ENCODE measurements at regions not wholly inside any gene's neighbourhood (a gene's known extent, or its start where the extent isn't known, plus 50 kb on each side); places are given as distances from the start of the nearest gene placed in this dataset.

DNA sequence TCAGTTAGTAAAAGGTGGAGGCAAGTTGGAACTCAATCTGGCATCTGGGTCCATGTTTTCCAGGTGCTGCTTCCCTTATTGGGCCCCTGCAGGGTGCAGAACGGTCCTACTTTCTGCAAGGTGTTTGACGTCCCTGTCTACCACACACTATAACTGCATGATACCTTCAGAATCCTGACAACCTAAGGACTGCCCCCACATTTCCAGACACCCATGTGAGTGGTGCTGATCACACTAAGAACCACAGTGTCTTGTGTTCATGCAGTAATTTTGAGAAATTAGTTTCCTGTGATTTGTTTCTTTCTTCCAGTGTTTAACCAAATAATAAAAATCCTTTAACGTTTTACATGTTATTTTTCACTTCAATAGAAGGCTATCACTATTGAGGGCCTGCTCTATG, 121.1 kb upstream of the MDM1 start:
- no peak for DNase-seq (ENCODE audit: low read depth)
- TF ChIP-seq, protein P1, sequence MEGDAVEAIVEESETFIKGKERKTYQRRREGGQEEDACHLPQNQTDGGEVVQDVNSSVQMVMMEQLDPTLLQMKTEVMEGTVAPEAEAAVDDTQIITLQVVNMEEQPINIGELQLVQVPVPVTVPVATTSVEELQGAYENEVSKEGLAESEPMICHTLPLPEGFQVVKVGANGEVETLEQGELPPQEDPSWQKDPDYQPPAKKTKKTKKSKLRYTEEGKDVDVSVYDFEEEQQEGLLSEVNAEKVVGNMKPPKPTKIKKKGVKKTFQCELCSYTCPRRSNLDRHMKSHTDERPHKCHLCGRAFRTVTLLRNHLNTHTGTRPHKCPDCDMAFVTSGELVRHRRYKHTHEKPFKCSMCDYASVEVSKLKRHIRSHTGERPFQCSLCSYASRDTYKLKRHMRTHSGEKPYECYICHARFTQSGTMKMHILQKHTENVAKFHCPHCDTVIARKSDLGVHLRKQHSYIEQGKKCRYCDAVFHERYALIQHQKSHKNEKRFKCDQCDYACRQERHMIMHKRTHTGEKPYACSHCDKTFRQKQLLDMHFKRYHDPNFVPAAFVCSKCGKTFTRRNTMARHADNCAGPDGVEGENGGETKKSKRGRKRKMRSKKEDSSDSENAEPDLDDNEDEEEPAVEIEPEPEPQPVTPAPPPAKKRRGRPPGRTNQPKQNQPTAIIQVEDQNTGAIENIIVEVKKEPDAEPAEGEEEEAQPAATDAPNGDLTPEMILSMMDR (IDR thresholded peaks at IDR 0.05; ENCODE audit: insufficient read depth, low read depth, low read length), result no peak
- CTCF ChIA-PET, result no interaction called here
- Histone ChIP-seq H3K4me3 (ENCODE audit: low read depth, low read length) (no peak overlapping the region), H3K27me3 (ENCODE audit: control insufficient read depth, insufficient read depth, low read length) (no peaks in the 10 kb centered on the region), H3K36me3 (ENCODE audit: control insufficient read depth, insufficient read depth, low read length) (no peaks in the 10 kb centered on the region)
- POLR2A ChIA-PET, result no interaction called here

DNA sequence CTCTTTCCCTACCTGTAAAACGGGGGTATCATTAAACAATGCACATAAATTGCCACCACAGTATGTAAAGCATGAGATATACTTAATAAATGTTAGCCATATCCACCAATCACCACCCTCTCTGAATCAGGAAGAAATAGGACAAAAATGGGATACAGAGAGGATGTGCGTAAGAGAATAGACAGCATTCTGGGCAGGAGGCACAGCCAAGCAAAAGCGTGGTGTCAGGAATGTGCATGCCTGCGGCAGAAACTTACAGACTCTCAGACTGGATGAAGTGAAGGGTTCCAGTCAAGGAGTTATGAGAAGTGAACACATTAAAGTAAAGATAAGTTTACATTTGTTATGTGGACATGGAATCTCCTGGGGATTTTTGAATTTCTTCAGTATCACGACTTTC, 121.7 kb upstream of the MDM1 start:
- no peaks in the 10 kb centered on the region for H3K36me3 ChIP-seq (ENCODE audit: control insufficient read depth, insufficient read depth, low read length)
- TF ChIP-seq, protein P1 (IDR thresholded peaks at IDR 0.05; ENCODE audit: insufficient read depth, low read depth, low read length), result no peak
- POLR2A ChIA-PET, result no interaction called here
- CTCF ChIA-PET, result no interaction called here
- no peak overlapping the region for H3K4me3 ChIP-seq (ENCODE audit: low read depth, low read length)
- DNase-seq (ENCODE audit: low read depth), result no peak
- no peaks in the 10 kb centered on the region for H3K27me3 ChIP-seq (ENCODE audit: control insufficient read depth, insufficient read depth, low read length)

DNA sequence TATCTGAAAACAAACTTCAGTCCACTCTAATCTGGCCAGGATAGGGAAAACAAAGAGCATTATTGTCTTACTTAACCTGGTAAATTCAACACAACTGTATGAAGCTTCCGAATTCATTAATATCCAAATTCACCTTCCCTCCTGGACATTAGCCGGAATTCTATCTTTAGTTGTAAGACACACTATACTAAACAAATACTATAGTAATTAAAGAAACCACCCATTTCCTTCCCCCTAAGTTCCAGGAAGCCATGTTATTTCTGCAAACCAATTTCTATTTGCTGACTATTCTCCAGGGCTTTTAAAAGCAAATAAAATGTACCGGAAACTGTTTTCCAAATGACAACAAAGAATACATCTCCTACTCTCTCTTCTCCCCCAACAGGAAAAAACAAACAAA, 122.7 kb upstream of the MDM1 start:
- TF ChIP-seq, protein P1 (IDR thresholded peaks at IDR 0.05; ENCODE audit: insufficient read depth, low read depth, low read length), result no peak
- ChIA-PET CTCF (no interaction called here), POLR2A (no interaction called here)
- no peak for DNase-seq (ENCODE audit: low read depth)
- H3K4me3 ChIP-seq (ENCODE audit: low read depth, low read length), result no peak overlapping the region
- no peaks in the 10 kb centered on the region for H3K36me3 ChIP-seq (ENCODE audit: control insufficient read depth, insufficient read depth, low read length)
- H3K27me3 ChIP-seq (ENCODE audit: control insufficient read depth, insufficient read depth, low read length), result no peaks in the 10 kb centered on the region

DNA sequence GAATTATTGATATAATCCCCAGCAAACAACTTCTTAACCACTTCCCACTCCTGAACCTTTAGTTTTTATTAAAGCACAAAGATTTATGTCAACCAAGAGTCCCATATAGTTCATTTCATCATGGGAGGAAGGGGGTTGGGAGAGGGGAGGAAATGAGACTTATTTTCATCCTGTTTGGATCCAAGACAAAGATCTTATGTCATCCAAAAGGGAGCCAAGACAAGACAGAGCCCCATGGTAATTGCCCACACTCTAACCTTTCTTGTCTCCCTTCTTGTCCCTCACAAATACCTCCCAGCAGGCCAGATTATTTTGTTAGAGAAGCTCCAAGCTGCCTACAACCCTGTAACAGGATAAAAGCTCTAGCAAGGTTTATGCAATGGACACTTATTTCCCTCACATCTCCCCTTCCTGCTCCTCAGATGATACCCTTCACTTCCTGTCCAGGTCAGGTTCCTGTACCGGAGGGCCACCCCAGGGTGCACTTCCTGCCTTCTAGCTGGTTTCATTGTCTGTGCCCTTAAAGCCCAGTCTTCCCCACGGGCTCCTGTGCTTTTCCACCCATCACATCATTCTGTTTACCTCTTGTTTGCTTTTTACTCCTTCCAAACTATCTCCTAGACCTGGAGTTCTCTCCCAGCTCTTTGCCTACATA, 123.7 kb upstream of the MDM1 start:
- TF ChIP-seq, protein P1 (IDR thresholded peaks at IDR 0.05; ENCODE audit: insufficient read depth, low read depth, low read length), result no peak
- DNase-seq (ENCODE audit: low read depth), result no peak
- ChIA-PET POLR2A (no interaction called here), CTCF (interaction anchor here (0.9 kb wide), 1 partner anchor 59 kb away, joined by 3 read pairs; no protein-coding TSS in a partner anchor)
- Histone ChIP-seq H3K27me3 (ENCODE audit: control insufficient read depth, insufficient read depth, low read length) (no peaks in the 10 kb centered on the region), H3K36me3 (ENCODE audit: control insufficient read depth, insufficient read depth, low read length) (no peaks in the 10 kb centered on the region), H3K4me3 (ENCODE audit: low read depth, low read length) (no peak overlapping the region)

DNA sequence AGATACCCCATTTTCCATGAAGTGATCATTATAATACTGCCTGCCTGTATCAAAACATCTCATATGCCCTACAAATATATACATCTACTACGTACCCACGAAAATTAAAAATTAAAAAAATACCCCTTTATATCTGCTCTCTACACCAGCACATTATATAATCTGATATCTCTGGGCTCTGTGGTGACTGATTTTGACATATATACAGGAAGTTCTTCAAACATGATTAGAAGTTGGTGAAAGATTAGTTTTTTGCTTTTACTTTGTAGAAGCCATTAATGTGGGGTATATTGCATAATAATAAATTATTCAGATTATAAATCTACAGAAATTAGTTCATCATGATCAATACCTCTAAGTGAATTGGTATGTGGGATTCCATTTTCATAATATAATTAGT, 126.7 kb upstream of the MDM1 start:
- no peaks in the 10 kb centered on the region for H3K27me3 ChIP-seq (ENCODE audit: control insufficient read depth, insufficient read depth, low read length)
- H3K36me3 ChIP-seq (ENCODE audit: control insufficient read depth, insufficient read depth, low read length), result no peaks in the 10 kb centered on the region
- ChIA-PET CTCF (no interaction called here), POLR2A (no interaction called here)
- TF ChIP-seq, protein P1 (IDR thresholded peaks at IDR 0.05; ENCODE audit: insufficient read depth, low read depth, low read length), result no peak
- no peak overlapping the region for H3K4me3 ChIP-seq (ENCODE audit: low read depth, low read length)
- no peak for DNase-seq (ENCODE audit: low read depth)
